Smooth muscle cell (in vitro differentiated cells): ENCODE measurements at regions not wholly inside any gene's neighbourhood (a gene's known extent, or its start where the extent isn't known, plus 50 kb on each side); places are given as distances from the start of the nearest gene placed in this dataset.

Source experiments
- DNase-seq: peaks from one replicate; lab custom pipeline; 2025; ENCODE audit not compliant: unreplicated experiment; lab: John Stamatoyannopoulos, UW
- H2AFZ ChIP-seq: fragments of 200-600 bp; sonication (generic); 2 replicates; pipeline ENCODE4 v1.6.0; 2016; ENCODE audit warnings: antibody characterized with exemption, low read depth, mild to moderate bottlenecking
- H3F3A ChIP-seq: fragments of 200-600 bp; sonication (generic); 2 replicates; pipeline ENCODE4 v1.6.0; 2017; ENCODE audit warnings: antibody characterized with exemption, low read depth
- H3K27ac ChIP-seq: fragments of 200-600 bp; sonication (generic); 2 replicates; pipeline ENCODE4 v1.5.1; 2016; ENCODE audit warnings: low read depth, mild to moderate bottlenecking
- H3K27me3 ChIP-seq: fragments of 200-600 bp; sonication (generic); 2 replicates; pipeline ENCODE4 v1.6.1; 2016; ENCODE audit warnings: low read depth, mild to moderate bottlenecking
- H3K36me3 ChIP-seq: fragments of 200-600 bp; sonication (generic); 2 replicates; pipeline ENCODE4 v1.5.1; 2016; ENCODE audit warnings: low read depth
- H3K4me1 ChIP-seq: fragments of 200-600 bp; sonication (generic); 2 replicates; pipeline ENCODE4 v1.5.1; 2016; ENCODE audit warnings: low read depth
- H3K4me2 ChIP-seq: fragments of 200-600 bp; sonication (generic); 2 replicates; pipeline ENCODE4 v1.6.0; 2016; ENCODE audit warnings: mild to moderate bottlenecking
- H3K4me3 ChIP-seq: fragments of 200-600 bp; sonication (generic); 2 replicates; pipeline ENCODE4 v1.5.1; 2016; ENCODE audit warnings: mild to moderate bottlenecking
- H3K79me2 ChIP-seq: fragments of 200-600 bp; sonication (generic); 2 replicates; pipeline ENCODE4 v1.6.0; 2016; ENCODE audit warnings: low read depth, mild to moderate bottlenecking
- H3K9ac ChIP-seq: fragments of 200-600 bp; sonication (generic); 2 replicates; pipeline ENCODE4 v1.6.0; 2016; ENCODE audit warnings: low read depth
- H3K9me3 ChIP-seq: fragments of 200-600 bp; sonication (generic); replicated peaks from 2 replicates; pipeline ENCODE4 v1.5.1; 2016; ENCODE audit warnings: low read depth
- H4K20me1 ChIP-seq: fragments of 200-600 bp; sonication (generic); 2 replicates; pipeline ENCODE4 v1.6.0; 2016; ENCODE audit warnings: low read depth
- WGBS: methylation state at CpG from one replicate; pipeline ENCODE4 v1.1.7; 2016; ENCODE audit warnings: low lambda C conversion rate; 5-methylcytosine and 5-hydroxymethylcytosine counted together
- TF ChIP-seq, protein P1 (sequence below): fragments of 200-600 bp; sonication (generic); IDR thresholded peaks from 2 replicates; pipeline ENCODE4 v1.5.1; 2017; ENCODE audit warnings: borderline replicate concordance, mild to moderate bottlenecking, antibody characterized with exemption; ENCODE audit not compliant: insufficient read depth, poor library complexity, severe bottlenecking

DNA sequence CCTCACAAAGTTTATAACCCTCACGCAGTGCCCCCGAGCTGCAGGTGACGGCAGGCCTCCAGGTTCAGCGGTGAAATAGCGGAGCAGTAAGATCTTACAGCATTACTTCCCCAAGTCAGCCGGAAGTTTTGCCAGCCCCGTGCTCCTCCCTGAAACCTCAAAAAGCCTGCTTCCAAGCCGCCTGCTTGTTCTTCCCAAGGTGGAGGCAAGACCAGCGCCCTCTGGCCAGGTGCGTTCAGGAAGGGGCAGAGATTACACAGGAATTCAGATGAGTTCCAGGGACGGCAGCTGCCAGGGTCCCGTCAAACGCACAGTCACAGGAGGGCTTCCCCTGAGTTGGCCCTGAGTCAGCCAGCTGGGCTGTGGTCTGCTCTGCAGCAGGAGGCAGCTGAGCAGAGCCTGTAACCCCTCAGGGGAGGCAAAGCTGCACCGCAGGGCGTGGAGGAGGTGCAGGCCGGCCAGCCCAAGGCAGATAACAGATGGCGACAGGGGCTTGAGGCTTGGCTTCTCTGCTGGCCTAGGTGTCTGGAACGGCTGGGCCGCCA is 124.1 kb upstream of the RPS6KA2 start:
- no peaks in the 10 kb centered on the region for H3K36me3 ChIP-seq
- no peak overlapping the region for H2AFZ ChIP-seq
- H4K20me1 ChIP-seq = no peaks in the 10 kb centered on the region
- peak overlapping the region; percentile 27 for H3K4me2 ChIP-seq
- no peaks in the 10 kb centered on the region for H3F3A ChIP-seq
- H3K9me3 ChIP-seq = no peaks in the 10 kb centered on the region
- 46% methylated on average over 19 of the region's 19 CpGs for WGBS
- H3K79me2 ChIP-seq = no peaks in the 10 kb centered on the region
- TF ChIP-seq, protein P1, sequence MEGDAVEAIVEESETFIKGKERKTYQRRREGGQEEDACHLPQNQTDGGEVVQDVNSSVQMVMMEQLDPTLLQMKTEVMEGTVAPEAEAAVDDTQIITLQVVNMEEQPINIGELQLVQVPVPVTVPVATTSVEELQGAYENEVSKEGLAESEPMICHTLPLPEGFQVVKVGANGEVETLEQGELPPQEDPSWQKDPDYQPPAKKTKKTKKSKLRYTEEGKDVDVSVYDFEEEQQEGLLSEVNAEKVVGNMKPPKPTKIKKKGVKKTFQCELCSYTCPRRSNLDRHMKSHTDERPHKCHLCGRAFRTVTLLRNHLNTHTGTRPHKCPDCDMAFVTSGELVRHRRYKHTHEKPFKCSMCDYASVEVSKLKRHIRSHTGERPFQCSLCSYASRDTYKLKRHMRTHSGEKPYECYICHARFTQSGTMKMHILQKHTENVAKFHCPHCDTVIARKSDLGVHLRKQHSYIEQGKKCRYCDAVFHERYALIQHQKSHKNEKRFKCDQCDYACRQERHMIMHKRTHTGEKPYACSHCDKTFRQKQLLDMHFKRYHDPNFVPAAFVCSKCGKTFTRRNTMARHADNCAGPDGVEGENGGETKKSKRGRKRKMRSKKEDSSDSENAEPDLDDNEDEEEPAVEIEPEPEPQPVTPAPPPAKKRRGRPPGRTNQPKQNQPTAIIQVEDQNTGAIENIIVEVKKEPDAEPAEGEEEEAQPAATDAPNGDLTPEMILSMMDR = no peak
- no peaks in the 10 kb centered on the region for H3K27me3 ChIP-seq
- no peak overlapping the region for H3K4me3 ChIP-seq
- no peak overlapping the region for H3K9ac ChIP-seq
- no peak for DNase-seq
- H3K27ac ChIP-seq = no peak overlapping the region
- peaks cover 12% of the 10 kb centered on the region for H3K4me1 ChIP-seq

DNA sequence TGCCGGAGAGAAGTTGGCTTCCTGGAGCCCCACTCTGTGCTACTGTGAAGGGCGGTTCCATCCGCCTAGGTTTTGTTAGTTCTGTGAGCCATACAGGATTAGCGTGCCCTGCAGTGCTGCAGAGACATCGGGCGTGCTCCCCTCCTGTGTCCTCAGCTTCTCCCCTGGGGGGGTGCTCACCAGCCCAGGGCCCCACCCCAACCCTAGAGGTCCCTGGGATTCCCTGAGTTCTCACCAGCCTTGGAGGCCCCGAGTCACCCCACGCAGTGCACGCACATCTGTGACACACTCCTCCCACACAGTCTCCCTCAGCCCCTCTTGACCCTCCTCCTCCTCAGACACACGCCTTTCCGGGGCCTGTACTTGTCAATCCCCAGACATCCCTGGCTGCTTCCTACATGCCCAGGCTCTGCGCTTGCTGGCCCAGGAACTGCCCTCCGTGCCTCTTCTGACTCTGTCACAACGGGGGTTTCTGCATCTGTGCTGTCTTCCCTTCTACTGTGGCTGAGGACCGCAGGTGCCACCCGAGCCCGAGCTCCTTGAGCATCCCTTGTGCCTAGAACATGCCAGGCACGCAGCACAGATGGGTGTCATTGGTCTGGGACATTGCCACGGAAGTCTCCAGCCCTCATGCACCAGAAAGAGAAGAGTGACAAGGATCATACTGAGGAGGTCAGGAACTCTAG is 123.2 kb upstream of the RPS6KA2 start:
- Histone ChIP-seq H2AFZ (no peak overlapping the region), H4K20me1 (no peaks in the 10 kb centered on the region), H3K36me3 (no peaks in the 10 kb centered on the region), H3K79me2 (no peaks in the 10 kb centered on the region), H3K27ac (no peak overlapping the region), H3K27me3 (no peaks in the 10 kb centered on the region), H3F3A (no peaks in the 10 kb centered on the region), H3K4me2 (no peak overlapping the region), H3K9me3 (no peaks in the 10 kb centered on the region), H3K4me3 (no peak overlapping the region), H3K4me1 (peaks cover 12% of the 10 kb centered on the region), H3K9ac (no peak overlapping the region)
- TF ChIP-seq, protein P1 = no peak
- WGBS = 67% methylated on average over 18 of the region's 19 CpGs
- DNase-seq = no peak

DNA sequence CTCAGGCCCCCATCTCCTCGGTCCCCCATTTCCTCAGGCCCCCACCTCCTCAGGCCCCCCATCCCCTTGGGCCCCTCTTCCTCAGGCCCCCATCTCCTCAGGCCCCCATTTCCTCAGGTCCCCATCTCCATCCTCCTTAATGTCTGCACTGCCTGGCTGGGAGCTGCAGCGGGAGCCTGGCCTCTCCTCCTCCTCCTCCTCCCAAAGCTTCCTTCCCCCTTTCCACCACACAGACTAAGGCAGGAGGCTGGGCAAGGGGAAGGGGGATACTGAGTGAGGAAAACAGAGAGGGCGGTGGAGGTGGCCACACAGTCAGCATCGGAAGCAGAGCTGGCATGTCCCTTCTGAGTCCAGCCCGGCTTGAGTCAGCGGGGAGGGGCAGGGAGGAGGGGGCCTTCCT is 122.6 kb upstream of the RPS6KA2 start:
- H3K27me3 ChIP-seq = no peaks in the 10 kb centered on the region
- H2AFZ ChIP-seq = no peak overlapping the region
- 66% methylated on average over 4 of the region's 6 CpGs for WGBS
- TF ChIP-seq, protein P1 = no peak
- no peaks in the 10 kb centered on the region for H3K9me3 ChIP-seq
- H3F3A ChIP-seq = no peaks in the 10 kb centered on the region
- no peaks in the 10 kb centered on the region for H3K36me3 ChIP-seq
- peaks cover 12% of the 10 kb centered on the region for H3K4me1 ChIP-seq
- no peaks in the 10 kb centered on the region for H3K79me2 ChIP-seq
- no peak overlapping the region for H3K9ac ChIP-seq
- no peaks in the 10 kb centered on the region for H4K20me1 ChIP-seq
- H3K27ac ChIP-seq = no peak overlapping the region
- no peak overlapping the region for H3K4me3 ChIP-seq
- no peak for DNase-seq
- no peak overlapping the region for H3K4me2 ChIP-seq
